Suppressor macrophage treated with lipopolysaccharide for 1 hour (primary cell): ENCODE measurements at regions not wholly inside any gene's neighbourhood (a gene's known extent, or its start where the extent isn't known, plus 50 kb on each side); places are given as distances from the start of the nearest gene placed in this dataset.
"Not testable (repeated sequence)": the region's sequence is repeated elsewhere in the genome, so short reads cannot be mapped to it uniquely, and the experiment has no call there.

ENCODE experiments used
- DNase-seq, 3 donors: peaks; one replicate each; pipeline ENCODE4 v3.0.0-alpha.2; 2020 to 2022

DNA sequence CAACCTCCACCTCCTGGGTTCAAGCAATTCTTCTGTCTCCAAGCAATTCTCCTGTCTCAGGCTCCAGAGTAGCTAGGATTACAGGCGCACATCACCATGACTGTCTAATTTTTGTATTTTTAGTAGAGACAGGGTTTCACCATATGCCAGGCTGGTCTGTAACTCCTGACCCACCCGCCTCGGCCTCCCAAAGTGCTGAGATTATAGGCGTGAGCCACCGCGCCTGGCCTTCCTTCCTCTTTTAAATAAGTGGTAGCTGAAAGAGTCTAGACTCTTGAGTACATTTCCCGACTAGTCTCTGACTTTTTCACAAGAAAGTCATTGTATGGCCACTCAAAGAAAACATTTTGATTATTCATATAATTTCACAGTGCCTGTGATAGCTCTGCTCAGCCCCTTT lies 636.2 kb upstream of the ANKRD30A start:
- DNase-seq: no peak

DNA sequence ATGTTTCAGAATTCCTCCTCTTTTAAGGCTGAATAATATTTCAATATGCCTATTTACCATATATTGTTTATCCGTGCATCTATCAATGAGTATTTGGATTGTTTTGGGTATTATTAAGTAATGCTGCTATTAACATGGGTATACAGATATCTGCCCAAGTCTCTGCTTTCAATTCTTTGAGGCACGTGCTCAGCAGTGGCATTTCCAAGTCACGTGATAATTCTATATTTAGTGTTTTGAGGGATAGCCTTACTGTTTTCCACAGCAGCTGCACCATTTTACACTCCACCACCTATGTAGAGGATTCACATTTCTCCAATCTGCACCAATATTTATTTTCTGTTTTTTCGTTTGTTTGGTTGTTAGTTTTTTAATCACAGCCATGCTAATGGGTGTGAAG lies 636.8 kb upstream of the ANKRD30A start:
- DNase-seq: no peak

DNA sequence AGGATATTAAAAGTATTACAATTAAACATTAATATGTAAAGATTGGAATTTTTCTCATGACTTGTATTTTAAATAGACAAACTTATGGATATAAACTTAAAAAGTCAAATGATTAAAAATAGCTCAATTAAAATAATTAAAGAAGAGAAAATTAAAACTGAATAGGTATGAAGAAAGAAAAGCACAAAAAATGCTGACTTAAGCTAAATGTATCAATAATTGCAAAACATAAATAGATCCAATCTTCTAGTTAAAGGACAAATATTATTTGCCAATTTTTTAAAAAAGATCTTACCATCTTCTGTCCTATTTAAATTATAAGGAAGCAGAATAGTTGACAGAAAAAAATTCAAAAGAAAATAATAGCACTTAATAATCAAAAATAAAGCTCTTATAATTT lies 646.3 kb upstream of the ANKRD30A start:
- DNase-seq: no peak

DNA sequence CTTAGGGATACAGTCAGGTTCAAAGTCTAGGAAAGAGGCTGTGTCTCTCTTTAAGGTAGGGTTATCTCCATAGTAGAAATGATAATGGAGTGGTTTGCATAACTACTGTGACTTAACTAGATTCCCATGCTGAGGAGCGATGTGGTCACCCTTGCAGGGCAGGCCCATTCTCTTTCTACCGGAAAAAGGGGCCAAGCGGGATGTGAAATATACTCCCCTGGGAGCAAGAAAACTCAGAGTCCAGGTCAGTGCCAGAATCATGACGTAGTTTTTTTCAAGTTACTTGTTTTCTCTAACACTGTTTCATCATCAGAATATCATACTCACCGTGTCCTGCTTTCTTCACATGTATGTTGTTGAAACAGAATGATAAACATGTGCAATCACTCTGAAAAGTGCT lies 649.0 kb upstream of the ANKRD30A start:
- no peak for DNase-seq

DNA sequence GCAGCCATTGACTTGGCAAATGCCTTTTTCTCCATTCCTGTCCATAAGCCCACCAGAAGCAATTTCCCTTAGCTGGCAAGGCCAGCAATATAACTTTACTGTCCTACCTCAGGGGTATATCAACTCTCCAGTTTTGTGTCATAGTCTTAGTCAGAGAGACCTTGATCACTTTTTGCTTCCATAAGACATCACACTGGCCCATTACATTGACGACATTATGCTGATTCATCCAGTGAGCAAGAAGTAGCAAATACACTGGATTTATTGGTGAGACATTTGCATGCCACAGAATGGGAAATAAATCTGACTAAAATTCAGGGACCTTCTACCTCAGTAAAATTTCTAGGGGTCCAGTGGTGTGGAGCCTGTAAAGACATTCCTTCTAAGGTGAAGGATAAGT lies 649.7 kb upstream of the ANKRD30A start:
- no peak for DNase-seq

DNA sequence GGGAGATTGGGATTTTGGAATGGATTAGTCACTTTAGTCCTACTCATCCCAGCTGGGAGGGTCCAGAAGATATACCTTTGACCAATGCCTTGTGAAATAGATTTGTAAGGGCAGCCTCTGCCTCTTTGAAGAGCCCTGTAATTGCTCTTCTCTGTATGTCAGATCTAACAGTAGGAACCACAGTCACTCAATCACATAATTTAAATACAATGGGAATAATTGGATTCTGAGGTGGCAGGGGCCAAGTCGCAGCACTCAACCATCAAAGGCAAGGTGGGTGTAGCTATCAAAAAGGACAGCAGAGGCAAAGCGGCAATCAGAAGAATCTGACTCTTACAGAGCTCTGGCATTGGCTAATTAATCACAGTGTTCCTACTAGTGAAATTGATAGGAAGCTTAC lies 650.9 kb upstream of the ANKRD30A start:
- DNase-seq: no peak

DNA sequence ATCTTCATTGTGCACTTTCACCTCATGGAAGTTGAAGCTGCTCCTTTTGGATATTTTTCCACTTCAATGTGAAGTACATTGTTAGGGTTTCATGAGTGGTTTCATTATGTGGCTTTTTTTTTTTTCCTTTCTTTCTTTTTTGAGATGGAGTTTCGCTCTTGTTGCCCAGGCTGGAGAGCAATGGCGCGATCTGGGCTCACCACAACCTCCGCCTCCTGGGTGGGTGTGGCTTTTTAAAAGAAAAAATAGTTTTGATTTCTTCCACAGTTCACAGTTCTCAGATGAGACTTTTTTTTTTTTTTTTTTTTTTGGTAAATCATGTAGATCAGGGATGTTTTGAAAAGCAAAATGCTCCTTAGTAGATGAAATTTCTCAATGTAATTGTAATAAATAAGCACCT lies 652.3 kb upstream of the ANKRD30A start:
- DNase-seq: no peak

DNA sequence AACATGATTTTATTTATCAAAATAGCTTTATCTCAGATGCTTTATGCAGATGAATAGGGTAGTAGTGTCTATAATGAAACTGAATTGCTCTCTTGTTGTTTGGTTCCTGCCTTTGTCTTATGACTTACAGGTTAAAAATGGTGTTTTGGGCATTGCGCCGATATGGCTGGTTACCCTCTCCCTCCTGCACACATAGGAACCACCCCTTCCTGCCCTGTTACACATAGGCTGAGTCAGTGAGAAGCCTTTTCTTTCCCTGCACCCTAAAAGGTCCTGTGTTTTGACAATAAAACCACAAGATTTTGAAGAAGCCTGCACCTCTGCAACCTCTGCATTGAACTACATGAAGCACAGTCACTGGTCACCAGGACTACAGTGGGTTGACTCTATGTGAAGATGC lies 655.8 kb upstream of the ANKRD30A start:
- DNase-seq: no peak

DNA sequence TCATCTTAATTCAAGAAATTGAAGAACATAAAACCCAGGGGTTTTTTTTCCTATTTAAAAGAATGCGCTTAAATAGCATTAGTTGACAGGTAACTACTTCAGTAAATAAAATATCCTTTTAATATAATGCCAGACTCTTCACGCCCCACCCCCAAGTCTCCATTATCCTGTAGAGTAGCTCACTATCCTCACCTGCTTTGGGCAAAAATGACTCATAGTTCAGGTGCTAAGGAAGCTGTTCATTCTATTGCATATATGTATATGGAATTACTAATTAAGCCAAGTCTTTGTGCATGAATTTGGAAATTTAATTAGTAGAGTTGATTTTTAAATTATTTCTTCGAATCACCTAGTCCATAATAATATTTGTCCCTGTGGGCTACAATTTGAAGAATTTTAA lies 656.8 kb upstream of the ANKRD30A start:
- DNase-seq: no peak

DNA sequence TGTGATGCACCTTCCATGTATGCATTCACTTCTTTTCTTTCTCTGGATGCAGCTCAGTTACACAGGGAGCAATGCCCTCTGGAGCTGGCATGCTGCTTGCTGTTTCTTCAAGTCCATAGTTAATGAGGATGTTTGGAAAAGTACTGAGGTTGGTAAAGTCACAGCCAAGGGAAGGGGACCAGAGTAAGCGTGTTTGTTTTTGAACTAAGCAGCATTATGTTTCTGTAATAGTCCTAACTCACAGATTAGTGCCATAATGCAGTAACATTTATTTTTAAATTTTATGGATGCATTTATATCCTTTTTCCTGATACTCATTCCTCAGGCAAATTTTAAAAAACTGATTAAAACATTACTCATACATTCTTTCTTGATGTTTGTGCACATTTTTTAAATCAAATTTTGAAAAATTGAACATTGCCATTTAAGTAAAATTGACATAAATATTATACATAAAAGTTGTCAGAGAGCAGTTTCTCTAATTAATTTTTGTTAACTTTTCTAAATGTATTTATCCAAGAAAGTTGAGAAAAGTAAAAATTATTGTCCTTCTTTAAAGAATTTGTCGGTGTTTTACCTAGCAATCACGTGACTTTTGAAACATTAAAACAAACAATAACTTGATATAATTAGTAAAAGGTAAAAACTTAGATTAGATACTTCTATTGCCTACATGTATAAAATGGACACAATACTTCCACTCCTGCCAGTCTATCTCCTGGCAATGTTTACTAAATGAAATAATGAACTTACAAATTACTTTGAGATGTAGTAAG lies 659.6 kb upstream of the ANKRD30A start:
- no peak for DNase-seq

DNA sequence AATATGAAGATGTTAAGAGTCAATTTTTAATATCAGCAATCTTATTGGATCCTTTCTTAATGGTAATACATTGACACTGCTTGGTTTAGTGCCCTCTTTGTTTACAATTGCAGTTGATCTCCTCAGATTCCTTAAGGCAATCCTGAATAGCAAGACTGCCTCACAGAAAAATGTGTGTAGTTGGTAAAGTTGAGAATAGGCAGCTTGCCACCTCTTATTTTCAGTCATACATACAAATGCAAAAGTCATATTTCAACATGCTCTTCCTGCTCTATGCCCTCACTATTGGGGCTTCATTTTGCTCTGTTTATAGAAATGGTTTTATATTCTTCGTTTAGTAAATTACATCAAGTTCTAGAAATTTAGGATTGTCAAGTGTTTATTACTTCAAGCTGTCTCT lies 661.1 kb upstream of the ANKRD30A start:
- DNase-seq: no peak

DNA sequence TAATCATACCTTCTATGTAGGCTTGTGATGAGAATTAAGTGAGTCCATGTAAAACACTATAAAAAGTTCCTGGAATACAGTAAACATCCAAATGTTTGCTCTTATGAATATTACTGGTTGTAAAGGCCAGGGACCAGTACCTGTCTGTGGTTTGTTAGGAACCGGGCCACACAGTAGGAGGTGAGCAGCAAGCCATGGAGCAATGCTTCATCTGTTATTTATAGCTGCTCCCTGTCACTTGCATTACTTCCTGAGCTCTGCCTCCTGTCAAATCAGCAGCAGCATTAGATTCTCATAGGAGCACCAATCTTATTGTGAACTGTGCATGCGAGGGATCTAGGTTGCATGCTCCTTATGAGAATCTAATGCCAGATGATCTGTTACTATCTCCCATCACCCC lies 662.0 kb upstream of the ANKRD30A start:
- no peak for DNase-seq

DNA sequence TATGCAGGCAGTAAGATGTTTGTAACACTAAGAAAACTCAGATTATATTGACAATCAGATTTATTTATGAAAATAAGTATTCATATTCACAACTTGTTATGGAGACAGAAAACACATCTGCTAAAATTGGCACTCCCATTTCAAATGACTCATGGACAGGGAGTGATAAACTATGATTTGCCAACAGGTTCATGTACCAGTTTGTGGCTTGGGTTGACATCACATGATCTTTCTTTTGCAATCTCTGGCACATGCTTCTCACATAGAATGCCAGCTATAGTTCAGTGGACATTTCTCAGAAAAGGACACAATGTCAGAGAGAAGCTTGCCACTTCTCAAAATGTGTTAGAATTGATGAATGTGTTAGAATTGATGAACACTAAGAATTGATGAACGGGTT lies 663.2 kb upstream of the ANKRD30A start:
- no peak for DNase-seq

DNA sequence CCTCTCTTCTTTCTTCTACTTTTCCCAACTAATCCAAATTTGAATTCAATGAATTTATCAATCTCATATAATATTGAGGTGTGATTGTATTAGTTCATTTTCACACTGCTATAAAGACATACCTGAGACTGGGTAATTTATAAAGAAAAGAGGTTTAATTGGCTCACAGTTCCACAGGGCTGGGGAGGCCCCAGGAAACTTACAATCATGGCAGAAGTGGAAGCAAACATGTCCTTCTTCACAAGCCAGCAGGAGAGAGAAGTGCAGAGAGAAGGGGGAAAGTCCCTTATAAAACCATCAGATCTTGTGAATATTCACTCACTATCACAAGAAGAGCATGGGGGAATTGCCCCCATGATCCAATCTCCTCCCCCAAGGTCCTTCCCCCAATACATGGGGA lies 667.0 kb upstream of the ANKRD30A start:
- not testable (repeated sequence) for DNase-seq

DNA sequence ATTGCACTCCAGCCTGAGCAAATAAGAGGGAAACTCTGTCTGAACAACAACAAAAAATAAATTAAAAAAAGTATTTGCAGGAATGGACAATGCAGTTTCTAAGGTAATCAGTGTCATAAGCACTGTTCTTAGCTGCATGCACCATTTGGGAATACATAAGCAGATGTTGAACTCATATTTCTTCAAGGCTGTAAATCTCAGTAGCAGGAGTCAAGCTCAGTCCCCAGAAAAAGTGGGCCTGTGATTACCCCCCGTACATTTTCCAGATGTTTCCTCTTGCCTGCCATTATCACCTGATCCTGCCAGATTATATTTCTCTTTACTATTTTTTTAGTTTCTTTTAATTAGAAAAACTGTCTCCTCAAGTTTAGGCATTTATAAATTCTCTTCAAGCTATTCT lies 667.6 kb upstream of the ANKRD30A start:
- DNase-seq: no peak

DNA sequence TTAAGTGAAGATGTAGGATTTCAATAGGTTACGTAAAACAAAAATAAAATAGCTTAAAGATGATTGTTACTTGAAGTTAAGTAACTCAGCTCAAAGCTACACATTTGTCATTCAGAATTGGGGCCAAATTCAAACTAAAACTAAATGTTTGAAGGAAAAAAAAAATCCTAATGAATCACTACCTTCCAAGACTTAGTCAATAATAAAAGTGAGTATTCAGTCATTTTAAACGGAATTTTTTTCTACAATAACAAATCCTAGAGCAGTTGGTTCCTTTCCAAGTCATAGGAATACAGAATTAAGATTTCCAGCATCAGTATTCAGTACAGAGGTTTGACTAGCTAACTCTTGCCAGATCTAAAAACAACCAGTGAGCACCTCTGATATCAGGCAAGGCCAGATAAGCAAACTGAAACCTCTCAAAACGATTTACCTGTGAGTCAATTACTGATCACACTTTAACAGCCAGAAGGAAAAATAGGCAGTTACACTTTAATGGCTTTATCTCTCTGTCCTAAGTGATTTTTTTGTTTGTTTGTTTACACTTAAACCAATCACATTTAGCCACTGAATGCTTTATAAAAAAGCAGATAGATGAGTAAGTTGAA lies 669.8 kb upstream of the ANKRD30A start:
- DNase-seq: no peak

DNA sequence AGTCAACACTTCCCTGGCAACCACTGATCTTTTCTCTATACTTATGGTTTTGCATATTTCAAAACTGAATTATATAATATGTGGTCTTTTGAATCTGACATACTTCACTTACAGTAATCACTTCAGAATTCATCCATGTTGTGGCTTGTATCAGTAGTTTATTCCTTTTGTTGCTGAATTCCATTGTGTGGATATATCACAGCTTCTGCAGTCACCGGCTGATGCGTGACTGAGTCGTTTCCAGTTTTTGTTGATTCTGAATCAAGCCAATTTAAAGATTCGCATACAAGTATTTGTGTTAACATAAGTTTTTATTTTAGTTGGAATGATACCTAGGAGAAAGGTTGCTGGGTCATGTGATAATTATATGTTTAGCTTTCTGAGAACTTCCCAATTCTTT lies 672.5 kb upstream of the ANKRD30A start:
- DNase-seq: no peak

DNA sequence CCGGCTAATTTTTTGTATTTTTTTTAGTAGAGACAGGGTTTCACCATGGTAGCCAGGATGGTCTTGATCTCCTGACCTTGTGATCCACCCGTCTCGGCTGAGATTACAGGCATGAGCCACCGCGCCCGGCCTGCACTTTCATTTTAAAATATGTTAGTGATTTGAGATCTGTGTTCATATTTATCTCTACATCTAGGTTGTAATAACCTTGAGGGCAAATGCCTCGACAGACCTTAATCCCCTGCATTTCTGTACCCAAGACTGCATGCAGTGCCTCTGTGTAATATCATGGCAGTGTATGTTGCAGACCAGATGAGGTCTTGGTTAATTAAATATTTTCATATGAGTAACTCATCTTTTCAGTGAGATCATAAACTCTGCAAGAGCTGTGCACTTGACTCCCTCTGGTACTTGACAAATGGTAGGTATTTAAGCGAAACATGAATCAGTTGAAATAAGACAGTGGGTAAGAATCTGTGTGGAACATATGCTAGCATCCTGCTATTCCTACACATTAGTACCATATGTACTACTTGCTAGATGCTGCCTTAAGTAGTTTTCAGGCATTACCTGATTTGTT lies 673.9 kb upstream of the ANKRD30A start:
- no peak for DNase-seq

DNA sequence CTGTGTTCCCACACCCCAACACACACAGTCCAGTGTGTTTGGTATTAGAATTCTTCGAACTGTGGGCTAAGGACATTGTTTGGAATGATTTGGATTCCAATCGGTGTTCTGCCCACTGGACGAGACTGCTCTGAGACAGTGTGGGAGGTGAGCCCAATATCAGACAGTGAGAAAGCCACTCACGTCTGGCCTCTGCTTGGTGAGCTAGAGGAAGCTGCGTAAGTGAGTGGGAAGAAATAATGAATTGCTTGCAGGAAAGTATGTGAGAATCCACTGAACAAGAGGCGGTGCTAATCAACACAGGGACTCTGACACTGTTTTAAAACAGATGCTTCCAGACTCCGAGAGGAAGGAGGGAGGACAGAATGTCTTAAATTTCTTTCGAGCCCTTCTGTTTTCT lies 675.0 kb upstream of the ANKRD30A start:
- DNase-seq: no peak

DNA sequence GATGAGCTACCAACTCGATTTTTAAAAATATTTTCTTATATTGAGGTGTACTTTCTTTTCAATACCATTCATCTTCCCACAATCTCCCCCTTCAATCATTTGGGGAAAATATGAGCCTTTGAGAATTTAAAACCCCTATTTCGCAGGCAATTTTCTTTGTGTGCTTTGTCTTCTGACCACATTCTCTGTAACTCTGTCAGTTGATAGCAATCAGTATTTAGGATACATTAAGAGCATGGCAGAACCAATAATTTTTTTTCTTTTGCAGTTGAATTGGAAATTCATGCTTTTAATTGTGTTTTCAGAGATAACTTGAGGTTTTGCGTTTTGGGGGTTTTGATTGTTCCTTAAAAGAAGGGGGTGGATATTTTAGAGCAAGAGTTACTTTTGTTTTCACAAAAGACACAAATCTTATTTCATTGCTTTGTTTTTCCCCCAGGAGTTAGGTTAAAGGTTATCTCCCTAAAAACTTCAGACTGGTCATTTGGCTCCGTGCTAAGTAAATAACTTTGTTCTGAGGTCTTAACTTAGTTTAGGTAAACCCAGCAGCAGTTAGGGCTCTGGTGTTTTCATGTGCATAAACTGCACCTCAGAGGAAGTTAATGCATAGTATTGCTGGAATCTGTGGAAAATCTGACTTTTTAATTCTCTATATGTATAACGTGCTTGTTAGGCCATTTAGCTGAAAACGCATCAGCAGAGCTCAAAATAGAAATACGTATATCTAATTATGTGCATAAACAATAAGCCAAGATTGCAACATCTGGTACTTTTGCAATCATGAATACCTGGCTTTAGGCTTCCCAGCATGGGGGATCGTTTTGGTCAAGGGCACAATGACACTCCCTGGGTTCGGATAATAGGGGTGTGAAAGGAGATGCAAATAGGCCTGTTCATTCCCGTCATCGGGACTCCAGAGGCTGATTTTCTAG lies 676.4 kb upstream of the ANKRD30A start:
- DNase-seq: no peak

DNA sequence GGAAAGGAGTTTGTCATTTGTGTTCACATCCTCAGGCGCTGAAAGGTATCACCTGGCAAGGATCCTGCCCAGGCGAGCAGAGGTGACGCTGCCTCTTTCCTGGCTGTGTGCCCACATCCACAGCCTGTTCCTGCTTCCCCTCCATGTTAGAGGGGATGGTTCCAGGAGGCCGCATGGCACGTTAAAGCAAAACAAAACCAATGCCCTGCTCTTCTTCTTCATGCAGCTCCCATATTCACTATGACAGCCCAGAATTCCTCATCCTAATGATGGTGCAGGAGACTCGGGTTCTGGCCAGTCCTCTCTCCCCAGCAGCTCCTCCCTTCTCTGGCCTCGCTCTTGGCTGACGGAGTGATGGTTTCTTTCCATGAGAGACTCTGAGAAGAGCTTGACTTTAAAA lies 678.5 kb upstream of the ANKRD30A start:
- DNase-seq: no peak

DNA sequence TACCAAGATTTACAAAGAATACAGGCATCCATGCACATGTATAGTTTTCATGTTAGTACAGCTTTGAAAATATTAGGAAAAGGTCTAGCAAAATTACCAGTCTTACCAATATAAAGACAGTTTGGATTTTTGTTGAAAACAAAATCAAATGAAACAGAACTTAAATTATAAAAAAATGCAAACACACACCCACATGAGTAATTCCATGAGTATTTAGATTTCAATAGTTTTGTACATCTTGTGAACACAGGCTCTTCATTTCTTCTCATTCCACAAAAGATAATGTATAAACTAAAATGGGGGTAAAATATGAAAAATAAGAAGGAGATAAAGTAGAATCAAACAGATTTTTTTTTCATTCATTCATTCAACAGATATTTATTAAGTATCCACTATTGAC lies 682.2 kb upstream of the ANKRD30A start:
- DNase-seq: no peak

DNA sequence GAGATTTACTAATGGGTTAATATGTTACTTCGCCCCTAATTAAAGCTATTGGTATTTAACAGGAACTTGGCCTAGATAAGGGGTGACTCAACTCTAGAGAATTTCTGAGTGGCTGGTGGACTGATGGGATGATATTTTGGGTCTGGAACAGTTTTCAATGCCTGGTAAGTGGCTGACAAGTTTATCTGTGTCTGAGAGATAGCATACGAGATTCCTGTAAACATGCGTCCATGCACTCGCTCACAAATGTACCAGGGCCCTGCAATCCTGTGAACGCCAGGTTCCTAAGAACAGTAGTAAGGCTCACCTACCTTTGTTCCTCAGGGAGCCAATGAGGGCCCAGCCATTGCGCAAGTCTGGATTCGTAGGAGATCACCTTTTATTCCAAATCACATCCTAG lies 683.8 kb upstream of the ANKRD30A start:
- no peak for DNase-seq

DNA sequence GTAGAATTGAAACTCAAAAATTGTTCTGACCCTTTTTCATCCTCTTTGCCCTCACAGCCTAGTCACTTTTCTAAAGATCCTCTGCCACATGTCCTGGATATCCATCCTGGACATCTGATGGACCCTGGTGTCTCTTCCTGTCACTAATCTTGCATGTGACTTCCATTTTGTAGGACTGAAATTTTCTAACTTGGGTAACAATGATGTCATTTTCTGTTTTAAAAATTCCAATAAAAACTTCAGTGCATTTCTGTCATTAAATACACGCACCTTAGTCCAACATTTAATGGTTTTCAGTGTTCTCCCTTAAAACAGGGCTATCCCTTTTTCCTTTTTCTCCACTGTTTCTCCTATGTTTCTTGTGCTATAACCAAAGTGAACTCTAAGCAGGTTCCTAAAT lies 684.9 kb upstream of the ANKRD30A start:
- DNase-seq: no peak
